Smooth muscle cell (in vitro differentiated cells): ENCODE measurements at regions not wholly inside any gene's neighbourhood (a gene's known extent, or its start where the extent isn't known, plus 50 kb on each side); places are given as distances from the start of the nearest gene placed in this dataset.

Source experiments
- DNase-seq: peaks from one replicate; lab custom pipeline; 2025; ENCODE audit not compliant: unreplicated experiment; lab: John Stamatoyannopoulos, UW
- H2AFZ ChIP-seq: fragments of 200-600 bp; sonication (generic); 2 replicates; pipeline ENCODE4 v1.6.0; 2016; ENCODE audit warnings: antibody characterized with exemption, low read depth, mild to moderate bottlenecking
- H3F3A ChIP-seq: fragments of 200-600 bp; sonication (generic); 2 replicates; pipeline ENCODE4 v1.6.0; 2017; ENCODE audit warnings: antibody characterized with exemption, low read depth
- H3K27ac ChIP-seq: fragments of 200-600 bp; sonication (generic); 2 replicates; pipeline ENCODE4 v1.5.1; 2016; ENCODE audit warnings: low read depth, mild to moderate bottlenecking
- H3K27me3 ChIP-seq: fragments of 200-600 bp; sonication (generic); 2 replicates; pipeline ENCODE4 v1.6.1; 2016; ENCODE audit warnings: low read depth, mild to moderate bottlenecking
- H3K36me3 ChIP-seq: fragments of 200-600 bp; sonication (generic); 2 replicates; pipeline ENCODE4 v1.5.1; 2016; ENCODE audit warnings: low read depth
- H3K4me1 ChIP-seq: fragments of 200-600 bp; sonication (generic); 2 replicates; pipeline ENCODE4 v1.5.1; 2016; ENCODE audit warnings: low read depth
- H3K4me2 ChIP-seq: fragments of 200-600 bp; sonication (generic); 2 replicates; pipeline ENCODE4 v1.6.0; 2016; ENCODE audit warnings: mild to moderate bottlenecking
- H3K4me3 ChIP-seq: fragments of 200-600 bp; sonication (generic); 2 replicates; pipeline ENCODE4 v1.5.1; 2016; ENCODE audit warnings: mild to moderate bottlenecking
- H3K79me2 ChIP-seq: fragments of 200-600 bp; sonication (generic); 2 replicates; pipeline ENCODE4 v1.6.0; 2016; ENCODE audit warnings: low read depth, mild to moderate bottlenecking
- H3K9ac ChIP-seq: fragments of 200-600 bp; sonication (generic); 2 replicates; pipeline ENCODE4 v1.6.0; 2016; ENCODE audit warnings: low read depth
- H3K9me3 ChIP-seq: fragments of 200-600 bp; sonication (generic); replicated peaks from 2 replicates; pipeline ENCODE4 v1.5.1; 2016; ENCODE audit warnings: low read depth
- H4K20me1 ChIP-seq: fragments of 200-600 bp; sonication (generic); 2 replicates; pipeline ENCODE4 v1.6.0; 2016; ENCODE audit warnings: low read depth
- CTCF ChIP-seq: fragments of 200-600 bp; sonication (generic); IDR thresholded peaks from 2 replicates; pipeline ENCODE4 v1.5.1; 2017; ENCODE audit warnings: borderline replicate concordance, mild to moderate bottlenecking, antibody characterized with exemption; ENCODE audit not compliant: insufficient read depth, poor library complexity, severe bottlenecking
- WGBS: methylation state at CpG from one replicate; pipeline ENCODE4 v1.1.7; 2016; ENCODE audit warnings: low lambda C conversion rate; 5-methylcytosine and 5-hydroxymethylcytosine counted together

GRCh38 chr9:18136354-18136994, 337.5 kb upstream of the ADAMTSL1 start:
- Histone ChIP-seq H3K9me3 (no peaks in the 10 kb centered on the region), H3K4me1 (no peaks in the 10 kb centered on the region), H3K27ac (no peak overlapping the region), H4K20me1 (no peaks in the 10 kb centered on the region), H3K79me2 (no peaks in the 10 kb centered on the region), H3K36me3 (no peaks in the 10 kb centered on the region), H2AFZ (no peak overlapping the region), H3F3A (no peaks in the 10 kb centered on the region), H3K9ac (no peak overlapping the region), H3K4me3 (no peak overlapping the region), H3K27me3 (peaks cover 29% of the 10 kb centered on the region), H3K4me2 (no peak overlapping the region)
- DNase-seq: no peak
- TF ChIP-seq CTCF: no peak
- 89% methylated on average over 3 of the region's 3 CpGs for WGBS

GRCh38 chr9:18137815-18138214, 336.1 kb upstream of the ADAMTSL1 start:
- no peaks in the 10 kb centered on the region for H3F3A ChIP-seq
- H4K20me1 ChIP-seq: no peaks in the 10 kb centered on the region
- H3K4me1 ChIP-seq: no peaks in the 10 kb centered on the region
- H3K36me3 ChIP-seq: no peaks in the 10 kb centered on the region
- no peak overlapping the region for H2AFZ ChIP-seq
- H3K27me3 ChIP-seq: peaks cover 34% of the 10 kb centered on the region
- WGBS: 88% methylated on average over 4 of the region's 4 CpGs
- DNase-seq: no peak
- no peak overlapping the region for H3K9ac ChIP-seq
- H3K27ac ChIP-seq: no peak overlapping the region
- no peak overlapping the region for H3K4me3 ChIP-seq
- H3K9me3 ChIP-seq: no peaks in the 10 kb centered on the region
- no peak for TF ChIP-seq CTCF
- no peak overlapping the region for H3K4me2 ChIP-seq
- no peaks in the 10 kb centered on the region for H3K79me2 ChIP-seq

- no peaks in the 10 kb centered on the region for H3K36me3 ChIP-seq
- no peak overlapping the region for H3K9ac ChIP-seq
- TF ChIP-seq CTCF: no peak
- no peak overlapping the region for H3K4me2 ChIP-seq
- H4K20me1 ChIP-seq: no peaks in the 10 kb centered on the region
- H2AFZ ChIP-seq: no peak overlapping the region
- H3K4me1 ChIP-seq: no peaks in the 10 kb centered on the region
- H3K9me3 ChIP-seq: no peaks in the 10 kb centered on the region
- DNase-seq: no peak
- H3K79me2 ChIP-seq: no peaks in the 10 kb centered on the region
- H3K27me3 ChIP-seq: peaks cover 34% of the 10 kb centered on the region
- no peaks in the 10 kb centered on the region for H3F3A ChIP-seq
- H3K4me3 ChIP-seq: no peak overlapping the region
- 57% methylated on average over 5 of the region's 5 CpGs for WGBS
- H3K27ac ChIP-seq: no peak overlapping the region
These were observed 335.3 kb upstream of the ADAMTSL1 start for GRCh38 chr9:18138656-18139055.

GRCh38 chr9:18141681-18142080, 332.3 kb upstream of the ADAMTSL1 start:
- Histone ChIP-seq H3K4me1 (no peaks in the 10 kb centered on the region), H3K9me3 (no peaks in the 10 kb centered on the region), H3K4me3 (no peak overlapping the region), H3K4me2 (no peak overlapping the region), H3K27me3 (peaks cover 55% of the 10 kb centered on the region), H4K20me1 (no peaks in the 10 kb centered on the region), H3K9ac (no peak overlapping the region), H3K27ac (no peak overlapping the region), H3K36me3 (no peaks in the 10 kb centered on the region), H3F3A (no peaks in the 10 kb centered on the region), H3K79me2 (no peaks in the 10 kb centered on the region), H2AFZ (no peak overlapping the region)
- DNase-seq: no peak
- TF ChIP-seq CTCF: no peak
- 91% methylated on average over 2 of the region's 2 CpGs for WGBS
